ENCODE measurements at regions not wholly inside any gene's neighbourhood (a gene's known extent, or its start where the extent isn't known, plus 50 kb on each side); places are given as distances from the start of the nearest gene placed in this dataset.
A peak's percentile ranks its signal among the peaks of the same experiment; 100 is the strongest.

DNA sequence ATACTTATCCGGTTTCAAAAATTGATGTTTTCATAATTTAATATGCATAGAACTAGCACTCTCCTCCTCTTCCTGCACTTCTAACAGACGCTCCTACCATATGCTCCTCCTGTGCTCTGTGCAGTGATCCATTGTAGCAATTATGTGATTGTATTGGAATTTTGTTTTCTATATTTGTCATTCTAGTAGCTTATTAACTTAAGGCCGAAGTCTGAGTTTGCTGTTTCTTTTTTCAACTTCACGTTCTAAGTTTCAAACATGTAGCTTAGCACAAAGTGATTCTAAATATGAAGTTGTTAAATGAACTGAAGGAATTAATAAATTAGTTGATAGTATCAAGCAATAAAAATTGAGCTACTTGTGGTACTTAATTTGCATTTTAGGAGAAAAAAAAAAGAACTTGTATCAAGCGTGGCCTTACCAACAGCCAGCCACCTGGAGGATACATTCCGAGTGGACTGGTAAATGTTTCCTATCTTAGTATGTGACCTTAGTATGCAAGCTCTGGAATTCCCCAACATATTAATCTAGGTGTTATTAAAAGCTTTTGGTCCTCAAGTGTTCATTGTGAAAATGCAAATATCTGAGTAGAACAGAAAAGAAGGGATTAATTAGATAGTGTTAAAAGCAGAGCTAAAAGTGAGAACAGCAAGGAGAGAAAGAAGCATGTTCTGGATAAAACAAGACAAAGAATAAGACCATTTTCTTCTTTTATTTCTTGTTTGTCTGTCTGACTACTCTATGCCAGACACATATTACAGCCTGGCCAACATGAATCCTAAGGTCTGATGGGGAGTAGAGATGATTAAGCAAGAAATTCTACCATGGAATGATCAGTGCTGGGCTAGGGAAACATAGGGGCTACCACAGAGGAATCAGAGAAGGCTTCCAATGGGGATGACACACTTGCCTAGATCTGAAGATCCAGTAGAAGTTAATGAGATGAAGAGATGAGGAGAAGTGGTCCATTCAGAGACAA is 290.4 kb upstream of the MON1B start:
- no peak for DNase-seq (ENCODE audit: low read depth in 2 of 2)

- no peak for DNase-seq (ENCODE audit: low read depth in 2 of 2)
Measured at GRCh38 chr16:76906552-76906951, 284.4 kb upstream of the MON1B start.

- DNase-seq (ENCODE audit: low read depth in 2 of 2): no peak
Measured at GRCh38 chr16:76910931-76911330, 280.1 kb upstream of the MON1B start.

GRCh38 chr16:76913046-76913445 is 277.9 kb upstream of the MON1B start:
- DNase-seq (ENCODE audit: low read depth in 2 of 2): no peak

GRCh38 chr16:76926042-76926441 is 264.9 kb upstream of the MON1B start:
- DNase-seq (ENCODE audit: low read depth in 2 of 2): no peak

DNA sequence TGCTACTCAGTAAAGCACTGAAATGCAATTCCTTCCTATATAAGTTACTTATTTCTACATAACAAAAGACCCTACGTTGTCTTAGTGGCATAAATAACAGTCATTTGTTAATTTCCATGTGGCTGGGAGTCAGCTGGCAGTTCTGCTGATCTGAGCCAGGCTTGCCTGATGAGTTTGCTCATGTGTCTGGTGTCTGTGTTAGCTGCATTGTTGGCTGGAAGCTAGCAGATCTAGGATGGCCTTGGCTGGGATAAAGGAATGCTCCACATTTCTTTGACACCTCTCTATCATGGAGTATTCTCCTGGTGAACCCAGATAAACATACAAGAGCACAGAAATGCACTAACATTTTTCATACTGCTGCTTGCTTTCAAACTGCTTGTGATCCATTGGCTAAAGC is 264.4 kb upstream of the MON1B start:
- no peak for DNase-seq (ENCODE audit: low read depth in 2 of 2)

DNA sequence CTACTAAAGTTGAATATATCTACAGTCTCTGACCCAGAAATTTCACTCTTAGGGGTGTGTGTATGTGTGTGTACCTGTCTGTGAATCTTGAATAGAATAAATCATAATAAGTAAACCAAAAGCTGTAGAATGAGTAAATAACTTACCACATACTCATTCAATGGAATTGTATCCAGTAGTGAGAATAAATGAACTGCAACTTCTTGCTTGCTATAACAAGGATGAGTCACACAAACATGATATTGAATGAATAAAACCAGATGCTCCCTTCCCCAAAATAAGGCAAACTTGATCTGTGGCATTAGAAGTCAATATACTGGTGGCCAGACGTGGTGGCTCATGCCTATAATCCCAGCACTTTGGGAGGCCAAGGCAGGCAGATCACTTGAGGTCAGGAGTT is 259.8 kb upstream of the MON1B start:
- no peak for DNase-seq (ENCODE audit: low read depth in 2 of 2)

DNA sequence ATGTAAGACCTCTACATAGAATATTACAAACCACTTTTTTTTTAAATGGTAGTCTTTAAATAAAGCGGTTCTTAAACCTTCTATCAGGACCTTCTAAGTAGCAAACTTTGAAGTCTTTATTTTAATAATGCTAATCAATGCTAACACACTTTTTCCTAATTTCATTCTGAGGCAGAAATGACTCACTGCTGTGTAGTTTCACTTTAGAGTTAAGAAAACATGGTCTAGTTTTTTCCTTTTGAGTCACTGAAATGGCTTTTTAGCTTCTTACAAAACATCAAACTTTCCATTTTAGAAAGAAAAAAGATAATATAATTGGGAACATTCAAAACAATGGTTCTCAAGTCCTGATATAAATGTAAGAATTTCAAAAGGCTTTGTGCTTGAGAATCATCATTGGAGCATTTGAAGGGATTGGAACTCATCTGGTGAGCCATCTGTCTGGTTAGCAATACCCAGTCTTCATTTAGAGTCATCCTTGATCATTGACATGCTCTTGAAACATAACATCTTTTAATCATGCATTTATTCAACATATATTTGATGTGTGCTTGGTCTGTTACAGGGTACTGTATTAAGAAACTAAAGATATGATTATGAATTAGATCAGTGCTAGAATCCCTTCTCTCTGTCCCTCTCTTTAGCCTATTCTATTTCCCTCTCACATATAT is 258.3 kb upstream of the MON1B start:
- no peak for DNase-seq (ENCODE audit: low read depth in 2 of 2)

DNA sequence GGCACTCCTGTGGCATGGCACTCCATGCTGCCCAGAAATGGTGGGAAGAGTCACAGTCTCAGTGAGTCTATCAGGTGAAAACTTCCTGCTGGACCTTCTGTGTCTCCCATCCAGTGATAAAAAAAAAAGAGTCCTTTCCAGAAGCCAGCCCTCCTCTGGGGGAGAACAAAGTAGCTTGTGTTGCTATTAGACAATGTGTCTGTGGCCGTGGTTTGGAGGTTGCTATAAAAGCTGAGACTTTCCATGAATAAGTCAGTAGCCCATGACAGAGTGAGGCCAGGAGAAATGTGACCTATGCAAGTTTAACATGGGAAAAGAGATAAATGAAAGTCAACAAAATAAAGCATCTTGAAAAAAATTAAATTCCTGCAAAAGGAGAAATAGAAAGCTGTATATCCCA is 250.7 kb upstream of the MON1B start:
- no peak for DNase-seq (ENCODE audit: low read depth in 2 of 2)

- DNase-seq (ENCODE audit: low read depth in 2 of 2): no peak
Measured at GRCh38 chr16:76941113-76941512, 249.9 kb upstream of the MON1B start.

- DNase-seq (ENCODE audit: low read depth in 2 of 2): no peak
Measured at GRCh38 chr16:76942089-76942488, 248.9 kb upstream of the MON1B start.

- no peak for DNase-seq (ENCODE audit: low read depth in 2 of 2)
Measured at GRCh38 chr16:76943921-76944320, 247.1 kb upstream of the MON1B start.

DNA sequence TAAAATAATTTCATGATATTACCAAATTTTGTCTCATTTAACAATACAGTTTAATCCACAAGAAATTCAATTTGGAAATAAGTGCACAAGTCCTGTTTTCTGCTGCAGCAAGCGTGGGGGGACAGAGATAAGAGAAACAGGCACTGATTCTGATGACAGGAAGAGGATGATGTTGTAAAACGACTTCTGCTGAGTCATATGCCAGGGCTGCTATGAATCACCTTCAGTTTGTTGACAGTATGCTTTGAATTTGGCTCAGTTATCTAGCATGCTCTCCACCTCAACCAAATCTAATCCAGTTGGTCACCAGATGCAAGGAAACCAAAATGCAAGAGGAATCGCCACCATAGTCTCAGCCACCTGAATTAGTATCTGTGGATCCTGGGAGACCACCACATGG is 244.1 kb upstream of the MON1B start:
- DNase-seq (ENCODE audit: low read depth in 2 of 2): peak; percentile 10 to 36

DNA sequence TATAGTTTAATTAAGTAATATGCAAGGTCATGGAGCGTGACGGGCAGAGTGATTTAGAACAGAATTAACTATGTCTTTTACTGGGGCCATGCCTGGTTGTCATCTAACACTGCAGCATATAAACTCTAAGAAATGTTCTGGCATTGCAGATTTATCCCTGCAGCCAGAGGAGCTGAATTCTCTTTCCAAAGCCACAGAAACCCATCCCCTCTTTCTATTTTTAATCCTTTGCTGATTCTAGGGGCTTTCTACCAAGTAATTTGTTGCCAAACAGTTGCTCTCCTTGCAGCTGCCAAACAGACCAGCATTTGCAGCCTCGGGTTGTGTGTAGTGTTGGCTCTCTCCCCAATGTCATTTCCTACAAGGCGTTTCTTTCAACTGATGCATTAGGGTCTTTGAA is 243.2 kb upstream of the MON1B start:
- DNase-seq (ENCODE audit: low read depth in 2 of 2): no peak

DNA sequence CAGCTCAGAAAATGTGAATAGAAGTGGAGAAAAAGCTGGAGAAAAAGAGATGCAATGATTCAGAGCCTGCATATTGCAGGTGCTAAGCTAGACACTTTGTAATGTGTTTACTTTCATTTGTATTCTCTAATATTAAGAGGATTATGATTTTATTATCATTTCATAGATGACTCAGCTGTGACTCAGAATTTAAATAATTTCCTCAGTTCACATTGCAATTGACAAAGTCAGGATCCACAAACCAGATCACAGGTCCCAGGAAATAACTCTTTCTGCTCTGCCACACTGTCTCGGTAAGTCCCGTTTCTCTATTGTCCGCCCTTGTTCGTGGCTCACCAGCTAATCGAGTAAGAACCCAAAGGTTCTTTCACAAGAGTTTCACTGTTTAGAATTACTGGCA is 235.4 kb upstream of the MON1B start:
- no peak for DNase-seq (ENCODE audit: low read depth in 2 of 2)

DNA sequence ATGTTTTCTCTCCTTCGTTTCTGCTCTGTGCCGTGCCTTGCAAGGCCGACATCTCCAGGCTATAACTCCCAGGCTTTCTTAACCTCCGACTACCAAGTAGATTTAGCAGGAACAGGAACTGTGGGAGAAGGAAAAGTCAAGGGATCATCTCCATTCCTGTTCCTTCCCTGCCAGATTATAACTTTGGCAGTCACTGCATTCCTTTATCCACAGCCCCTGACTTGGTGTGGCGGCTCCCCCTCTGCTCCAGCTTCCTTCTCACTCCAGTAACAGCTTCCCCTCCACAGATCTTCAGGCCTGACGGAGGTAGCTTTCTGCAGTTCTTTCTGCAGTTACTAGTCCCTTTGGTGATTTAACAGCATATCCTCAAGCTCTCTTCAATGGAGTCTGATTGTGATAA is 234.6 kb upstream of the MON1B start:
- no peak for DNase-seq (ENCODE audit: low read depth in 2 of 2)

DNA sequence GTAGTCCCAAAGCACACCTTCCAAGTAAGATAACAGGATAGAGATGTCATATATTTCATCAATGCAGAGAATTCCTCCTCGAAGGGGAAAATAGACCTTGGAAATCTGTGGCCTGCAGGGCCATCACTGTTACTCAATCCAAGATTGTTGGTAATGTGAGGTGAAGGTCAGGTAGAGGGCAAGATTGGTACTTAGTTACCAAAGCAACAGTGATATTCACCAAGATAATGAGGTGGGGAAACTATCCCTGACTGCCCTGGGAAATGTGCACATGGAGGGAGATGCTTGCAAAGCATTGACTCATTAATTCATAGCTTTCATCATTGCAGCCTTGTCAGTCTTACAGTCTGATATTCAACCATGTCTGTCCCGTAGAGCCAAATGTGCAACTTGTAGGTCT is 234.1 kb upstream of the MON1B start:
- no peak for DNase-seq (ENCODE audit: low read depth in 2 of 2)

- DNase-seq (ENCODE audit: low read depth in 2 of 2): no peak
Measured at GRCh38 chr16:76959166-76959565, 231.8 kb upstream of the MON1B start.

DNA sequence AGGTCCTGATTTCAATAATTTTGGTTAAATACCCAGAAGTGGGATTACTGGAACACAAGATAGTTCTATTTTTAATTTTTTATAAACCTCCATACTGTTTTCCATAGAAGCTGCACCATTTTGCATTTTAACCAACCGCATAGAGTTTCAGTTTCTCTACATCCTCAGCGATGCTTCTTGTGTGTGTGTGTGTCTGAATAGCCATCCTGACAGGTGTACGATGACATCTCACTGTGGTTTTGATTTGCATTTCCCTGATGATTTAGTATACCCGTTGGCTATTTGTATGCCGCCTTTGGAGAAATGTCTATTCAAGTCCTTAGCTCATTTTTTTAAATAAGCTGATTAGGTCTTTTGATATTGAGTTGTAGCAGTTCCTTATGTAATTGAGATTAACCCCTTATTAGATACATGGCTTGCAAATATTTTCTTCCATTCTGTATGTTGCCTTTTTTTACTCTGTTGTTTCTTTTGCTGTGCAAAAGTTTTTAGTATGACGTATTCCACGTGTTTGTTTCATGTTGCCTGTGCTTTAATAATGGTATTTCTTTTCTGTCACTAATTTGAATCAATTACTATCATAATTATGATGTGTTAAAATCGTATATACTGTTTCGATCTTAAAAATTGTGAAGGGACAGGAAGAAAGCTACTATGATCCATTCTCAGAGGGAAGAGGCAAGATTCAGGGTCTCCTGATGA is 227.2 kb upstream of the MON1B start:
- no peak for DNase-seq (ENCODE audit: low read depth in 2 of 2)

GRCh38 chr16:76964464-76965154 is 226.4 kb upstream of the MON1B start:
- no peak for DNase-seq (ENCODE audit: low read depth in 2 of 2)

- DNase-seq (ENCODE audit: low read depth in 2 of 2): peak in 1 of 2 donors; percentile 28
Measured at GRCh38 chr16:76970087-76970744, 220.8 kb upstream of the MON1B start.
